Panc1 (cell line): ENCODE measurements at regions not wholly inside any gene's neighbourhood (a gene's known extent, or its start where the extent isn't known, plus 50 kb on each side); places are given as distances from the start of the nearest gene placed in this dataset.

Experiments
- ATAC-seq: fragments of 200-7000 bp; cut with Tn5 transposase; 2 replicates; pipeline ENCODE4 v1.9.1; 2020; ENCODE audit warnings: mild to moderate bottlenecking, moderate library complexity
- BruUV-seq: library from RNA; stranded (reverse); fragments of 400-500 nt; replicated peaks from 2 replicates; lab custom pipeline; 2021; lab: Mats Ljungman, UMichigan
- CTCF ChIA-PET: fragments of 300-600 bp; sonication (Branson Sonifier 250); formaldehyde crosslinking; loops from one replicate; lab custom pipeline; 2022; ENCODE audit warnings: antibody characterized with exemption; lab: Charles Lee
- POLR2A ChIA-PET: fragments of 300-600 bp; sonication (Branson Sonifier 250); formaldehyde crosslinking; loops from one replicate; lab custom pipeline; 2022; ENCODE audit warnings: antibody characterized with exemption; lab: Charles Lee
- DNase-seq: peaks from one replicate; pipeline ENCODE4 v3.0.0-alpha.2; 2010; ENCODE audit warnings: low read depth, low spot score
- H3K27ac ChIP-seq: 2 replicates; pipeline ENCODE4 v1.5.1; 2011; ENCODE audit warnings: mild to moderate bottlenecking, low read length, inconsistent platforms
- H3K27me3 ChIP-seq: fragments of 200-500 bp; sonication (Bioruptor generic); 2 replicates; pipeline ENCODE4 v1.6.0; 2014; ENCODE audit warnings: low read length, inconsistent platforms; ENCODE audit not compliant: control insufficient read depth, insufficient read depth
- H3K36me3 ChIP-seq: fragments of 200-500 bp; sonication (Bioruptor generic); 2 replicates; pipeline ENCODE4 v1.5.1; 2014; ENCODE audit warnings: inconsistent platforms, mild to moderate bottlenecking, low read length, moderate library complexity; ENCODE audit not compliant: control insufficient read depth, insufficient read depth
- H3K4me1 ChIP-seq: 2 replicates; pipeline ENCODE4 v1.5.1; 2011; ENCODE audit warnings: inconsistent platforms, mild to moderate bottlenecking, low read length, moderate library complexity; ENCODE audit not compliant: control insufficient read depth, insufficient read depth
- H3K4me3 ChIP-seq, 2 experiments: 2 replicates each; pipeline ENCODE4 v1.5.1; 2011 to 2012; ENCODE audit warnings: low read depth in 2 of 2, low read length in 2 of 2, mild to moderate bottlenecking in 2 of 2, inconsistent platforms in 1 of 2, moderate library complexity in 1 of 2
- H3K9me3 ChIP-seq: fragments of 200-500 bp; sonication (Bioruptor generic); 2 replicates; pipeline ENCODE4 v1.5.1; 2014; ENCODE audit warnings: low read depth, mild to moderate bottlenecking, inconsistent platforms, low read length, moderate library complexity; ENCODE audit not compliant: control insufficient read depth, insufficient read depth
- POLR2AphosphoS5 ChIP-seq: IDR thresholded peaks from 2 replicates; pipeline ENCODE4 v1.6.1; 2012; ENCODE audit warnings: mild to moderate bottlenecking, low read depth, low read length, moderate library complexity
- SIN3A ChIP-seq: IDR thresholded peaks from 2 replicates; pipeline ENCODE4 v1.6.1; 2012; ENCODE audit warnings: low read depth, mild to moderate bottlenecking, low read length, moderate library complexity, borderline replicate concordance; ENCODE audit not compliant: insufficient read depth
- TCF7L2 ChIP-seq: IDR thresholded peaks from 2 replicates; pipeline ENCODE4 v1.6.1; 2011; ENCODE audit warnings: mild to moderate bottlenecking, low read depth, low read length, inconsistent platforms
- in situ Hi-C: cut with HindIII; loops from 2 replicates; pipeline ENCODE4 v1.10.0; 2016; ENCODE audit warnings: low sequenced_read_pairs, low pct_unique_long_range_greater_than_20kb
- intact Hi-C: fragments of 100-400 bp; cut with micrococcal nuclease; formaldehyde crosslinking; loops from one replicate; pipeline ENCODE4 v1.10.0; 2022; ENCODE audit not compliant: unreplicated experiment
- TF ChIP-seq, protein P1 (sequence below), 2 experiments: IDR thresholded peaks; 2 replicates each; pipeline ENCODE4 v1.6.1; 2011 to 2012; ENCODE audit warnings: low read depth in 2 of 2, control low read depth in 1 of 2, low read length in 1 of 2, mild to moderate bottlenecking in 1 of 2, moderate library complexity in 1 of 2; ENCODE audit not compliant: insufficient read depth in 1 of 2
- TF ChIP-seq, protein P2 (sequence below): fragments of 450-650 bp; IDR thresholded peaks from 2 replicates; pipeline ENCODE4 v1.5.1; 2017; ENCODE audit warnings: mild to moderate bottlenecking

DNA sequence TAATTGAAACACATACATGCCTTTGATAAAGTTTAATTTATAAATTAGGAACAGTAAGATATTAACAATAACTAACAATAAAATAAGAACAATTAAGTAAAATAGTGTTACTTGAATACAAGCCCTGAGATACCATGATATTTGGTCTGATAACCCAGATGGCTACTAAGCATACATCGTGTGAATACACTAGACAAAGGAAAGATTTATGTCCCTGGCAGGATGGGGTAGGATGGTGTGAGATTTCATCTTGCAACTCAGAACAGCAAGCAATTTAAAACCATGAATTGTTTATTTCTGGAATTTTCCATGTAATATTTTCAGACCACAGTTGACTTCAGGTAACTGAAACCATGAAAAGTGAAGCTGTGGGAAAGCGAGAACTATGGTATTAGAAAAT is 169.5 kb downstream of the DIPK2A start:
- in situ Hi-C loops = no loop called here
- H3K4me3 ChIP-seq = no peak overlapping the region
- ChIA-PET POLR2A (no interaction called here), CTCF (no interaction called here)
- TF ChIP-seq, protein P1, sequence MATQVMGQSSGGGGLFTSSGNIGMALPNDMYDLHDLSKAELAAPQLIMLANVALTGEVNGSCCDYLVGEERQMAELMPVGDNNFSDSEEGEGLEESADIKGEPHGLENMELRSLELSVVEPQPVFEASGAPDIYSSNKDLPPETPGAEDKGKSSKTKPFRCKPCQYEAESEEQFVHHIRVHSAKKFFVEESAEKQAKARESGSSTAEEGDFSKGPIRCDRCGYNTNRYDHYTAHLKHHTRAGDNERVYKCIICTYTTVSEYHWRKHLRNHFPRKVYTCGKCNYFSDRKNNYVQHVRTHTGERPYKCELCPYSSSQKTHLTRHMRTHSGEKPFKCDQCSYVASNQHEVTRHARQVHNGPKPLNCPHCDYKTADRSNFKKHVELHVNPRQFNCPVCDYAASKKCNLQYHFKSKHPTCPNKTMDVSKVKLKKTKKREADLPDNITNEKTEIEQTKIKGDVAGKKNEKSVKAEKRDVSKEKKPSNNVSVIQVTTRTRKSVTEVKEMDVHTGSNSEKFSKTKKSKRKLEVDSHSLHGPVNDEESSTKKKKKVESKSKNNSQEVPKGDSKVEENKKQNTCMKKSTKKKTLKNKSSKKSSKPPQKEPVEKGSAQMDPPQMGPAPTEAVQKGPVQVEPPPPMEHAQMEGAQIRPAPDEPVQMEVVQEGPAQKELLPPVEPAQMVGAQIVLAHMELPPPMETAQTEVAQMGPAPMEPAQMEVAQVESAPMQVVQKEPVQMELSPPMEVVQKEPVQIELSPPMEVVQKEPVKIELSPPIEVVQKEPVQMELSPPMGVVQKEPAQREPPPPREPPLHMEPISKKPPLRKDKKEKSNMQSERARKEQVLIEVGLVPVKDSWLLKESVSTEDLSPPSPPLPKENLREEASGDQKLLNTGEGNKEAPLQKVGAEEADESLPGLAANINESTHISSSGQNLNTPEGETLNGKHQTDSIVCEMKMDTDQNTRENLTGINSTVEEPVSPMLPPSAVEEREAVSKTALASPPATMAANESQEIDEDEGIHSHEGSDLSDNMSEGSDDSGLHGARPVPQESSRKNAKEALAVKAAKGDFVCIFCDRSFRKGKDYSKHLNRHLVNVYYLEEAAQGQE (IDR thresholded peaks at IDR 0.05; ENCODE audit: insufficient read depth in 1 of 2, low read depth in 2 of 2, low read length in 1 of 2) = no peak
- TF ChIP-seq TCF7L2 (no peak), POLR2AphosphoS5 (no peak), SIN3A (no peak)
- TF ChIP-seq, protein P2, sequence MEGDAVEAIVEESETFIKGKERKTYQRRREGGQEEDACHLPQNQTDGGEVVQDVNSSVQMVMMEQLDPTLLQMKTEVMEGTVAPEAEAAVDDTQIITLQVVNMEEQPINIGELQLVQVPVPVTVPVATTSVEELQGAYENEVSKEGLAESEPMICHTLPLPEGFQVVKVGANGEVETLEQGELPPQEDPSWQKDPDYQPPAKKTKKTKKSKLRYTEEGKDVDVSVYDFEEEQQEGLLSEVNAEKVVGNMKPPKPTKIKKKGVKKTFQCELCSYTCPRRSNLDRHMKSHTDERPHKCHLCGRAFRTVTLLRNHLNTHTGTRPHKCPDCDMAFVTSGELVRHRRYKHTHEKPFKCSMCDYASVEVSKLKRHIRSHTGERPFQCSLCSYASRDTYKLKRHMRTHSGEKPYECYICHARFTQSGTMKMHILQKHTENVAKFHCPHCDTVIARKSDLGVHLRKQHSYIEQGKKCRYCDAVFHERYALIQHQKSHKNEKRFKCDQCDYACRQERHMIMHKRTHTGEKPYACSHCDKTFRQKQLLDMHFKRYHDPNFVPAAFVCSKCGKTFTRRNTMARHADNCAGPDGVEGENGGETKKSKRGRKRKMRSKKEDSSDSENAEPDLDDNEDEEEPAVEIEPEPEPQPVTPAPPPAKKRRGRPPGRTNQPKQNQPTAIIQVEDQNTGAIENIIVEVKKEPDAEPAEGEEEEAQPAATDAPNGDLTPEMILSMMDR = no peak
- no peak overlapping the region for H3K27ac ChIP-seq
- H3K27me3 ChIP-seq = no peaks in the 10 kb centered on the region
- no TSS peak for BruUV-seq
- ATAC-seq = no peak
- H3K4me1 ChIP-seq = no peaks in the 10 kb centered on the region
- DNase-seq = no peak
- no peaks in the 10 kb centered on the region for H3K36me3 ChIP-seq
- H3K9me3 ChIP-seq = no peaks in the 10 kb centered on the region
- intact Hi-C loops = no loop called here

DNA sequence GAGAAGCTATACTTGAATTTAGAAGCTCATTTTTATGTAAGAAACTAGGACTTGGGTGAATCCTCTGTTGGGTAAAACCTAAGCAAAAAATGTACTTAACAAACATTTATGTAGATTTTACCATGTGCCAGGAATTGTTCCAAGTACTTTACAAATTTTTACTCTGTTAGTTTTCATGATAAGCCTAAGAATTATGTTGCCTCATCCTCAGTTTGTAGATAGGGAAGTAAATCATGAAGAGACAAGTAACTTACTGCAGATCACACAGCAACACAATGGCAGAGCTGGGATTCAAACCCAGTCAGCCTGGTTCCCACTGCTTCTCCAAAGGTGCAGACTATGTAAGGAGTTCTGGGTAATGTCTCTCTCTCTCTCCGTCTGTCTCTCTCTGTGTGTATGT is 169.9 kb downstream of the DIPK2A start:
- BruUV-seq = no TSS peak
- TF ChIP-seq, protein P1 (IDR thresholded peaks at IDR 0.05; ENCODE audit: insufficient read depth in 1 of 2, low read depth in 2 of 2, low read length in 1 of 2) = no peak
- TF ChIP-seq TCF7L2 (no peak), POLR2AphosphoS5 (no peak), SIN3A (no peak)
- TF ChIP-seq, protein P2 = no peak
- POLR2A ChIA-PET = no interaction called here
- H3K36me3 ChIP-seq = no peaks in the 10 kb centered on the region
- H3K27ac ChIP-seq = no peak overlapping the region
- H3K4me1 ChIP-seq = no peaks in the 10 kb centered on the region
- DNase-seq (no peak), ATAC-seq (no peak)
- no peaks in the 10 kb centered on the region for H3K9me3 ChIP-seq
- intact Hi-C loops (no loop called here), in situ Hi-C loops (no loop called here)
- H3K4me3 ChIP-seq = no peak overlapping the region
- CTCF ChIA-PET = no interaction called here
- H3K27me3 ChIP-seq = no peaks in the 10 kb centered on the region
